Panc1 (cell line): ENCODE measurements at regions not wholly inside any gene's neighbourhood (a gene's known extent, or its start where the extent isn't known, plus 50 kb on each side); places are given as distances from the start of the nearest gene placed in this dataset.
"Not testable (repeated sequence)": the region's sequence is repeated elsewhere in the genome, so short reads cannot be mapped to it uniquely, and the experiment has no call there.

Source experiments
- ATAC-seq: fragments of 200-7000 bp; cut with Tn5 transposase; 2 replicates; pipeline ENCODE4 v1.9.1; 2020; ENCODE audit warnings: mild to moderate bottlenecking, moderate library complexity
- BruUV-seq: library from RNA; stranded (reverse); fragments of 400-500 nt; replicated peaks from 2 replicates; lab custom pipeline; 2021; lab: Mats Ljungman, UMichigan
- CTCF ChIA-PET: fragments of 300-600 bp; sonication (Branson Sonifier 250); formaldehyde crosslinking; loops from one replicate; lab custom pipeline; 2022; ENCODE audit warnings: antibody characterized with exemption; lab: Charles Lee
- POLR2A ChIA-PET: fragments of 300-600 bp; sonication (Branson Sonifier 250); formaldehyde crosslinking; loops from one replicate; lab custom pipeline; 2022; ENCODE audit warnings: antibody characterized with exemption; lab: Charles Lee
- DNase-seq: peaks from one replicate; pipeline ENCODE4 v3.0.0-alpha.2; 2010; ENCODE audit warnings: low read depth, low spot score
- H3K27ac ChIP-seq: 2 replicates; pipeline ENCODE4 v1.5.1; 2011; ENCODE audit warnings: mild to moderate bottlenecking, low read length, inconsistent platforms
- H3K27me3 ChIP-seq: fragments of 200-500 bp; sonication (Bioruptor generic); 2 replicates; pipeline ENCODE4 v1.6.0; 2014; ENCODE audit warnings: low read length, inconsistent platforms; ENCODE audit not compliant: control insufficient read depth, insufficient read depth
- H3K36me3 ChIP-seq: fragments of 200-500 bp; sonication (Bioruptor generic); 2 replicates; pipeline ENCODE4 v1.5.1; 2014; ENCODE audit warnings: inconsistent platforms, mild to moderate bottlenecking, low read length, moderate library complexity; ENCODE audit not compliant: control insufficient read depth, insufficient read depth
- H3K4me1 ChIP-seq: 2 replicates; pipeline ENCODE4 v1.5.1; 2011; ENCODE audit warnings: inconsistent platforms, mild to moderate bottlenecking, low read length, moderate library complexity; ENCODE audit not compliant: control insufficient read depth, insufficient read depth
- H3K4me3 ChIP-seq, 2 experiments: 2 replicates each; pipeline ENCODE4 v1.5.1; 2011 to 2012; ENCODE audit warnings: low read depth in 2 of 2, low read length in 2 of 2, mild to moderate bottlenecking in 2 of 2, inconsistent platforms in 1 of 2, moderate library complexity in 1 of 2
- H3K9me3 ChIP-seq: fragments of 200-500 bp; sonication (Bioruptor generic); 2 replicates; pipeline ENCODE4 v1.5.1; 2014; ENCODE audit warnings: low read depth, mild to moderate bottlenecking, inconsistent platforms, low read length, moderate library complexity; ENCODE audit not compliant: control insufficient read depth, insufficient read depth
- CTCF ChIP-seq: fragments of 450-650 bp; IDR thresholded peaks from 2 replicates; pipeline ENCODE4 v1.5.1; 2017; ENCODE audit warnings: mild to moderate bottlenecking
- POLR2AphosphoS5 ChIP-seq: IDR thresholded peaks from 2 replicates; pipeline ENCODE4 v1.6.1; 2012; ENCODE audit warnings: mild to moderate bottlenecking, low read depth, low read length, moderate library complexity
- REST ChIP-seq, 2 experiments: IDR thresholded peaks; 2 replicates each; pipeline ENCODE4 v1.6.1; 2011 to 2012; ENCODE audit warnings: low read depth in 2 of 2, control low read depth in 1 of 2, low read length in 1 of 2, mild to moderate bottlenecking in 1 of 2, moderate library complexity in 1 of 2; ENCODE audit not compliant: insufficient read depth in 1 of 2
- SIN3A ChIP-seq: IDR thresholded peaks from 2 replicates; pipeline ENCODE4 v1.6.1; 2012; ENCODE audit warnings: low read depth, mild to moderate bottlenecking, low read length, moderate library complexity, borderline replicate concordance; ENCODE audit not compliant: insufficient read depth
- TCF7L2 ChIP-seq: IDR thresholded peaks from 2 replicates; pipeline ENCODE4 v1.6.1; 2011; ENCODE audit warnings: mild to moderate bottlenecking, low read depth, low read length, inconsistent platforms
- in situ Hi-C: cut with HindIII; loops from 2 replicates; pipeline ENCODE4 v1.10.0; 2016; ENCODE audit warnings: low sequenced_read_pairs, low pct_unique_long_range_greater_than_20kb
- intact Hi-C: fragments of 100-400 bp; cut with micrococcal nuclease; formaldehyde crosslinking; loops from one replicate; pipeline ENCODE4 v1.10.0; 2022; ENCODE audit not compliant: unreplicated experiment

GRCh38 chrX:43448688-43449087, 207.4 kb upstream of the MAOA start:
- intact Hi-C loops: no loop called here
- Histone ChIP-seq H3K27me3 (no peaks in the 10 kb centered on the region), H3K27ac (no peak overlapping the region), H3K9me3 (no peaks in the 10 kb centered on the region), H3K4me3 (no peak overlapping the region), H3K36me3 (no peaks in the 10 kb centered on the region), H3K4me1 (no peaks in the 10 kb centered on the region)
- POLR2A ChIA-PET: no interaction called here
- no peak for DNase-seq
- no peak for ATAC-seq
- TF ChIP-seq TCF7L2: no peak
- TF ChIP-seq POLR2AphosphoS5: no peak
- TF ChIP-seq SIN3A: no peak
- TF ChIP-seq CTCF: no peak
- no peak for TF ChIP-seq REST (IDR thresholded peaks at IDR 0.05; ENCODE audit: insufficient read depth in 1 of 2, low read depth in 2 of 2, low read length in 1 of 2)
- no TSS peak for BruUV-seq
- CTCF ChIA-PET: no interaction called here
- in situ Hi-C loops: no loop called here

GRCh38 chrX:43450355-43450754, 205.7 kb upstream of the MAOA start:
- no peaks in the 10 kb centered on the region for H3K4me1 ChIP-seq
- H3K27me3 ChIP-seq: no peaks in the 10 kb centered on the region
- H3K4me3 ChIP-seq: no peak overlapping the region
- intact Hi-C loops: no loop called here
- ChIA-PET POLR2A (no interaction called here), CTCF (no interaction called here)
- in situ Hi-C loops: no loop called here
- H3K36me3 ChIP-seq: no peaks in the 10 kb centered on the region
- TF ChIP-seq CTCF: no peak
- TF ChIP-seq REST (IDR thresholded peaks at IDR 0.05; ENCODE audit: insufficient read depth in 1 of 2, low read depth in 2 of 2, low read length in 1 of 2): no peak
- TF ChIP-seq TCF7L2: no peak
- no peak for TF ChIP-seq POLR2AphosphoS5
- TF ChIP-seq SIN3A: no peak
- H3K27ac ChIP-seq: no peak overlapping the region
- DNase-seq: no peak
- no peak for ATAC-seq
- H3K9me3 ChIP-seq: no peaks in the 10 kb centered on the region
- no TSS peak for BruUV-seq

GRCh38 chrX:43451976-43452686, 204.0 kb upstream of the MAOA start:
- in situ Hi-C loops, H3K4me1 ChIP-seq, H3K36me3 ChIP-seq, ATAC-seq, H3K27me3 ChIP-seq, intact Hi-C loops, BruUV-seq, H3K9me3 ChIP-seq, CTCF ChIA-PET, H3K27ac ChIP-seq, DNase-seq, POLR2A ChIA-PET, H3K4me3 ChIP-seq: not testable (repeated sequence)
